ENCODE measurements at regions not wholly inside any gene's neighbourhood (a gene's known extent, or its start where the extent isn't known, plus 50 kb on each side); places are given as distances from the start of the nearest gene placed in this dataset.

DNA sequence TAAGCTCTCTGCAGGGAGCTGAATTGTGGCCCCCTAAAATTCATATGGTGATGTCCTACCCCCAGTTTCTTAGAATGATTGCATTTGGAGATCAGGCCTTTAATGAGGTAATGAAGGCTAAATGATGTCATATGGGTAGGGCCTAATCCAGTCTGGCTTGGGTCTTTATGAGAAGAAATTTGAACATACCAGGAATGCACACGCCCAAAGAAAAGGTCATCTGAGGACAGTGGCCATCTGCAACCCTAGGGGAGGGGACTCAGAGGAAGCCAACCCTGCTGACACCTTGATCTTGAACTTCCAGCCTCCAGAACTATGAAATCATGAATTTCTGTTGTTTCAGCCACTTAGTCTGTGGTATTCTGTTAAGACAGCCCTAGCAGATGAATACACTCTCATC, 426.7 kb downstream of the EPHA4 start (continued):
- TF ChIP-seq, protein P1, sequence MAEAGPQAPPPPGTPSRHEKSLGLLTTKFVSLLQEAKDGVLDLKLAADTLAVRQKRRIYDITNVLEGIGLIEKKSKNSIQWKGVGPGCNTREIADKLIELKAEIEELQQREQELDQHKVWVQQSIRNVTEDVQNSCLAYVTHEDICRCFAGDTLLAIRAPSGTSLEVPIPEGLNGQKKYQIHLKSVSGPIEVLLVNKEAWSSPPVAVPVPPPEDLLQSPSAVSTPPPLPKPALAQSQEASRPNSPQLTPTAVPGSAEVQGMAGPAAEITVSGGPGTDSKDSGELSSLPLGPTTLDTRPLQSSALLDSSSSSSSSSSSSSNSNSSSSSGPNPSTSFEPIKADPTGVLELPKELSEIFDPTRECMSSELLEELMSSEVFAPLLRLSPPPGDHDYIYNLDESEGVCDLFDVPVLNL (CRISPR knock-in tag; IDR thresholded peaks at IDR 0.05; ENCODE audit: borderline replicate concordance, low read depth): no peak
- TF ChIP-seq MXD4 (CRISPR knock-in tag; IDR thresholded peaks at IDR 0.05; ENCODE audit: borderline replicate concordance) (no peak), ZNF232 (CRISPR knock-in tag; IDR thresholded peaks at IDR 0.05) (no peak), ZBTB21 (CRISPR knock-in tag; IDR thresholded peaks at IDR 0.05; ENCODE audit: borderline replicate concordance) (no peak)
- TF ChIP-seq, protein P2, sequence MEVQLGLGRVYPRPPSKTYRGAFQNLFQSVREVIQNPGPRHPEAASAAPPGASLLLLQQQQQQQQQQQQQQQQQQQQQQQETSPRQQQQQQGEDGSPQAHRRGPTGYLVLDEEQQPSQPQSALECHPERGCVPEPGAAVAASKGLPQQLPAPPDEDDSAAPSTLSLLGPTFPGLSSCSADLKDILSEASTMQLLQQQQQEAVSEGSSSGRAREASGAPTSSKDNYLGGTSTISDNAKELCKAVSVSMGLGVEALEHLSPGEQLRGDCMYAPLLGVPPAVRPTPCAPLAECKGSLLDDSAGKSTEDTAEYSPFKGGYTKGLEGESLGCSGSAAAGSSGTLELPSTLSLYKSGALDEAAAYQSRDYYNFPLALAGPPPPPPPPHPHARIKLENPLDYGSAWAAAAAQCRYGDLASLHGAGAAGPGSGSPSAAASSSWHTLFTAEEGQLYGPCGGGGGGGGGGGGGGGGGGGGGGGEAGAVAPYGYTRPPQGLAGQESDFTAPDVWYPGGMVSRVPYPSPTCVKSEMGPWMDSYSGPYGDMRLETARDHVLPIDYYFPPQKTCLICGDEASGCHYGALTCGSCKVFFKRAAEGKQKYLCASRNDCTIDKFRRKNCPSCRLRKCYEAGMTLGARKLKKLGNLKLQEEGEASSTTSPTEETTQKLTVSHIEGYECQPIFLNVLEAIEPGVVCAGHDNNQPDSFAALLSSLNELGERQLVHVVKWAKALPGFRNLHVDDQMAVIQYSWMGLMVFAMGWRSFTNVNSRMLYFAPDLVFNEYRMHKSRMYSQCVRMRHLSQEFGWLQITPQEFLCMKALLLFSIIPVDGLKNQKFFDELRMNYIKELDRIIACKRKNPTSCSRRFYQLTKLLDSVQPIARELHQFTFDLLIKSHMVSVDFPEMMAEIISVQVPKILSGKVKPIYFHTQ (CRISPR knock-in tag; IDR thresholded peaks at IDR 0.05): no peak

DNA sequence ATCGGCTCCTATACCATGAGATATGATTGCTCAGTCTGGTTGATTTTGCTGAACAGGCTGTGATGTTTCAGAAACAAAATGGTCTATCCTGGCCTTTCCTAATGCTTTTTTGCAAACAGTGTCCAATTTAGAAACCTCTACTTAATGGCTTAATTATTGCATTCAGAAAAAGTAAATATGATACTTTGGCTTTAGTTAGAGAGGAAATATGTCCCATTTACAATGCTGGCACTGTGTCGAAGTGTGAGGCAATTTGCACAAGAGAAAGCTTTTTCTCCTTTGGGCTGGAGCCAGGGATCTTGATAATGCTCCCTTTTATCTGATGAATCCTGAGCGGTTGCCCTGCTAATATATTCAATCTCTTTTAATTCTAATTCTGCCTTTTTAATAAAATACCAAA, 418.9 kb downstream of the EPHA4 start:
- Mint-ChIP-seq H3K4me1 (peaks cover 20% of the 10 kb centered on the region), H3K9me3 (no peaks in the 10 kb centered on the region), H3K4me3 (no peak overlapping the region), H3K27ac (no peak overlapping the region), H3K36me3 (no peaks in the 10 kb centered on the region), H3K27me3 (ENCODE audit: low read depth) (no peaks in the 10 kb centered on the region)
- DNase-seq (ENCODE audit: low spot score) (no peak), ATAC-seq (no peak)
- ChIA-PET POLR2A (no interaction called here), CTCF (no interaction called here)
- TF ChIP-seq ZNF263 (CRISPR knock-in tag; IDR thresholded peaks at IDR 0.05; ENCODE audit: low read depth) (no peak), ZNF396 (CRISPR knock-in tag; IDR thresholded peaks at IDR 0.05; ENCODE audit: borderline replicate concordance) (no peak), ZNF219 (CRISPR knock-in tag; IDR thresholded peaks at IDR 0.05; ENCODE audit: borderline replicate concordance) (no peak), ZNF138 (CRISPR knock-in tag; conservative IDR thresholded peaks at IDR 0.05) (no peak), ZNF317 (CRISPR knock-in tag; IDR thresholded peaks at IDR 0.05; ENCODE audit: borderline replicate concordance, low read depth) (no peak), GABPB1 (CRISPR knock-in tag; IDR thresholded peaks at IDR 0.05) (no peak), SP1 (CRISPR knock-in tag; conservative IDR thresholded peaks at IDR 0.05) (no peak), TCF7 (CRISPR knock-in tag; IDR thresholded peaks at IDR 0.05; ENCODE audit: low read depth) (no peak)
- TF ChIP-seq, protein P3, sequence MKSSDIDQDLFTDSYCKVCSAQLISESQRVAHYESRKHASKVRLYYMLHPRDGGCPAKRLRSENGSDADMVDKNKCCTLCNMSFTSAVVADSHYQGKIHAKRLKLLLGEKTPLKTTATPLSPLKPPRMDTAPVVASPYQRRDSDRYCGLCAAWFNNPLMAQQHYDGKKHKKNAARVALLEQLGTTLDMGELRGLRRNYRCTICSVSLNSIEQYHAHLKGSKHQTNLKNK (CRISPR knock-in tag; IDR thresholded peaks at IDR 0.05): no peak
- TF ChIP-seq, protein P4, sequence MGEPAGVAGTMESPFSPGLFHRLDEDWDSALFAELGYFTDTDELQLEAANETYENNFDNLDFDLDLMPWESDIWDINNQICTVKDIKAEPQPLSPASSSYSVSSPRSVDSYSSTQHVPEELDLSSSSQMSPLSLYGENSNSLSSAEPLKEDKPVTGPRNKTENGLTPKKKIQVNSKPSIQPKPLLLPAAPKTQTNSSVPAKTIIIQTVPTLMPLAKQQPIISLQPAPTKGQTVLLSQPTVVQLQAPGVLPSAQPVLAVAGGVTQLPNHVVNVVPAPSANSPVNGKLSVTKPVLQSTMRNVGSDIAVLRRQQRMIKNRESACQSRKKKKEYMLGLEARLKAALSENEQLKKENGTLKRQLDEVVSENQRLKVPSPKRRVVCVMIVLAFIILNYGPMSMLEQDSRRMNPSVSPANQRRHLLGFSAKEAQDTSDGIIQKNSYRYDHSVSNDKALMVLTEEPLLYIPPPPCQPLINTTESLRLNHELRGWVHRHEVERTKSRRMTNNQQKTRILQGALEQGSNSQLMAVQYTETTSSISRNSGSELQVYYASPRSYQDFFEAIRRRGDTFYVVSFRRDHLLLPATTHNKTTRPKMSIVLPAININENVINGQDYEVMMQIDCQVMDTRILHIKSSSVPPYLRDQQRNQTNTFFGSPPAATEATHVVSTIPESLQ (CRISPR knock-in tag; IDR thresholded peaks at IDR 0.05): no peak
- TF ChIP-seq, protein P5, sequence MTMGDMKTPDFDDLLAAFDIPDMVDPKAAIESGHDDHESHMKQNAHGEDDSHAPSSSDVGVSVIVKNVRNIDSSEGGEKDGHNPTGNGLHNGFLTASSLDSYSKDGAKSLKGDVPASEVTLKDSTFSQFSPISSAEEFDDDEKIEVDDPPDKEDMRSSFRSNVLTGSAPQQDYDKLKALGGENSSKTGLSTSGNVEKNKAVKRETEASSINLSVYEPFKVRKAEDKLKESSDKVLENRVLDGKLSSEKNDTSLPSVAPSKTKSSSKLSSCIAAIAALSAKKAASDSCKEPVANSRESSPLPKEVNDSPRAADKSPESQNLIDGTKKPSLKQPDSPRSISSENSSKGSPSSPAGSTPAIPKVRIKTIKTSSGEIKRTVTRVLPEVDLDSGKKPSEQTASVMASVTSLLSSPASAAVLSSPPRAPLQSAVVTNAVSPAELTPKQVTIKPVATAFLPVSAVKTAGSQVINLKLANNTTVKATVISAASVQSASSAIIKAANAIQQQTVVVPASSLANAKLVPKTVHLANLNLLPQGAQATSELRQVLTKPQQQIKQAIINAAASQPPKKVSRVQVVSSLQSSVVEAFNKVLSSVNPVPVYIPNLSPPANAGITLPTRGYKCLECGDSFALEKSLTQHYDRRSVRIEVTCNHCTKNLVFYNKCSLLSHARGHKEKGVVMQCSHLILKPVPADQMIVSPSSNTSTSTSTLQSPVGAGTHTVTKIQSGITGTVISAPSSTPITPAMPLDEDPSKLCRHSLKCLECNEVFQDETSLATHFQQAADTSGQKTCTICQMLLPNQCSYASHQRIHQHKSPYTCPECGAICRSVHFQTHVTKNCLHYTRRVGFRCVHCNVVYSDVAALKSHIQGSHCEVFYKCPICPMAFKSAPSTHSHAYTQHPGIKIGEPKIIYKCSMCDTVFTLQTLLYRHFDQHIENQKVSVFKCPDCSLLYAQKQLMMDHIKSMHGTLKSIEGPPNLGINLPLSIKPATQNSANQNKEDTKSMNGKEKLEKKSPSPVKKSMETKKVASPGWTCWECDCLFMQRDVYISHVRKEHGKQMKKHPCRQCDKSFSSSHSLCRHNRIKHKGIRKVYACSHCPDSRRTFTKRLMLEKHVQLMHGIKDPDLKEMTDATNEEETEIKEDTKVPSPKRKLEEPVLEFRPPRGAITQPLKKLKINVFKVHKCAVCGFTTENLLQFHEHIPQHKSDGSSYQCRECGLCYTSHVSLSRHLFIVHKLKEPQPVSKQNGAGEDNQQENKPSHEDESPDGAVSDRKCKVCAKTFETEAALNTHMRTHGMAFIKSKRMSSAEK (CRISPR knock-in tag; IDR thresholded peaks at IDR 0.05; ENCODE audit: borderline replicate concordance): no peak
- TF ChIP-seq, protein P6, sequence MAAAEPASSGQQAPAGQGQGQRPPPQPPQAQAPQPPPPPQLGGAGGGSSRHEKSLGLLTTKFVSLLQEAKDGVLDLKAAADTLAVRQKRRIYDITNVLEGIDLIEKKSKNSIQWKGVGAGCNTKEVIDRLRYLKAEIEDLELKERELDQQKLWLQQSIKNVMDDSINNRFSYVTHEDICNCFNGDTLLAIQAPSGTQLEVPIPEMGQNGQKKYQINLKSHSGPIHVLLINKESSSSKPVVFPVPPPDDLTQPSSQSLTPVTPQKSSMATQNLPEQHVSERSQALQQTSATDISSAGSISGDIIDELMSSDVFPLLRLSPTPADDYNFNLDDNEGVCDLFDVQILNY (CRISPR knock-in tag; IDR thresholded peaks at IDR 0.05): no peak

All from WTC11 (cell line).